Erythroblast (primary cell): ENCODE measurements at regions not wholly inside any gene's neighbourhood (a gene's known extent, or its start where the extent isn't known, plus 50 kb on each side); places are given as distances from the start of the nearest gene placed in this dataset.
A peak's percentile ranks its signal among the peaks of the same experiment; 100 is the strongest.

ENCODE experiments used
- DNase-seq, 2 experiments: peaks; one replicate each; lab custom pipeline; 2025; lab: John Stamatoyannopoulos, UW
- GATA1 ChIP-seq: IDR thresholded peaks from 2 replicates; pipeline ENCODE4 v1.6.1; 2011; ENCODE audit warnings: low read depth, mild to moderate bottlenecking, control low read depth, low read length, moderate library complexity
- POLR2A ChIP-seq: IDR thresholded peaks from 2 replicates; pipeline ENCODE4 v1.6.1; 2011; ENCODE audit warnings: mild to moderate bottlenecking, low read length

DNA sequence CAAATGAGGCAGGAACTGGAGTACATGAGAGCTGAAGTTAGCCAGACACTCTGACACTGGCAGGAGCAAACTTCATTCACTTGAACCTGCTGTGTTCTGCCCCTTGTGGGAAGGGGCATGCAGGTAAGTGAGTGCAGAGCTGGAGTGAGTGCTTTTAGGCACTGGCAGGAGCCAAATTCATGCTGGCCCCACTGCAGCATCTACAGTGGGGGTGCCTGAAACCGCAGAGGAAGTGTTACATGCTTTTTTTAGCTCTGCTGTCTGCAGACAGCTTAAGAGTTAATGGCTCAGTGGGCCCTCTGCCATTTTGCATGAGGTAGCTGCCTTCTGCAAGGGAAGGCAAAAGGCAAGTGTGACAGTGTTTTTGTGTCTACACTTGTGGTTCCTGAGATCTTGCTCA, 167.9 kb upstream of the SYNCRIP start:
- no peak for DNase-seq
- TF ChIP-seq GATA1 = no peak
- TF ChIP-seq POLR2A = no peak

DNA sequence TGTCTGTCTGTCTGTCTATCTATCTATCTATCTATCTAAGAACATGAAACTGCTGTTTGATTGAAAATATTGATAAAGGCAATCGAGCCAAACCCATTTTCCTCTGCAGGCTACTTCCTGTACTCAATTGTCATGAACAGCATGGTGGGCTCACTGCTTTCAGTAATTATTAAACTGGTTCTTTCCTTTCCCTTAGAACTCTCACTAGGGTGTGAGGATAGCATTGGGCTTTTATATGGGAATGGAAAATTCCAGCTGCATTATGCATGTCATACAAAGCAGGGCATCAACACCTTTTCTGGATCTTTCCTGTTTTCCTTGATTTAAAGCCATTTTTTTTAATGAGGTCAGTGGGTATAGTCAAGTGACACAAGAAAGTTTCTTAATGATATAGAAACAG, 161.0 kb upstream of the SYNCRIP start:
- no peak for DNase-seq
- TF ChIP-seq GATA1 (no peak), POLR2A (no peak)

DNA sequence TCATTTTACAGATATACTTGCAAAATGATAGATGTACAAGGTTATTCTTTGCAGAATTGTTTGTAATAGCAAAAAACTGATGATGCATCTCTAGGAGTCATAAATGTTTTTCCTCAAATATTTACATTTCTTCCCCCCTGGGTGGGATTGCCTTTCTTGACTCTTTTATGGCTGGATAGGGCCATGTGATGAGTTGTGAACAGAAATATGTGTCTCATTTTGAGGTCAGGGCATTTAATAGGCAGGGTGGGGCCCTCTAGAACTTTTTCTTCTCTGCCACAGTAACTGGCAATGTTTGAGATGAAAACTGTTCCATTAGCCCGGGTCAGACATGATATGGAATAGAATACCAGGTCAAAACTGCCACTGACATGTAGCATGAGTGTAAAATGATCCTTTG, 159.5 kb upstream of the SYNCRIP start:
- TF ChIP-seq POLR2A = no peak
- no peak for TF ChIP-seq GATA1

DNA sequence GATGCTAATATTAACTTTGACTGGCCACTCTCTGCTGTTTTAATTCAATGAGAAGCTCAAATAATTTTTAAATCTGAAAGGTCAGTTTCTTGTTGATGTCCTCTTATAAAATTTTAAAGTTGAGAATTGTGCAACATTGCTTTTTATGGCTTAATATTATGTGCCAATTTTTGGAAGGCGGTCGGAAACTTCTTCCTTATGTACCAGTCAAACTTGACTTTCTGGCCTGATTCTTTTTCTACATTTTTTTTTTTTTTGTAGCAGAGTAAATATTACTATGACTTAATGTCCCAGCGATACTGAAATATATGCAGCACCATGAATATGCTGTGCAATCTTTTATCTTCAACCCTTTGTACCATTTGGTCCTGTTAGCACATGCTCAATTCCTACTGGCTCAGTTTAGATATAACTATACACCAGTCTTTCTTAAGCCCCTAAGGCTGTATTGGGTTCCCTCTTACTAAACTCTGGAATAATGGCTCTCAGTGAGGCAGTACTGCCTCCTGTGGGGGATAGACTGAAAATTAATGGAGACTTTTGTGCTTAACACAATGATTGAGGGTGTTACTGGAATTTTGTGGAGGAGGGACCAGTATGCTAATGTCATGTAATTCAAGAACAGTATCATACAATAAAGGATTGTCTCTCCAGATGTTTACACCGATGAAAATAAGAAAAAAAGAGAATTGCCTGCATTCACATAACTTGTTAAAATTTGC, 156.4 kb upstream of the SYNCRIP start:
- no peak for TF ChIP-seq GATA1
- TF ChIP-seq POLR2A = no peak
- DNase-seq = no peak

More for the DNA sequence above, 159.5 kb upstream of the SYNCRIP start:
- DNase-seq = no peak

DNA sequence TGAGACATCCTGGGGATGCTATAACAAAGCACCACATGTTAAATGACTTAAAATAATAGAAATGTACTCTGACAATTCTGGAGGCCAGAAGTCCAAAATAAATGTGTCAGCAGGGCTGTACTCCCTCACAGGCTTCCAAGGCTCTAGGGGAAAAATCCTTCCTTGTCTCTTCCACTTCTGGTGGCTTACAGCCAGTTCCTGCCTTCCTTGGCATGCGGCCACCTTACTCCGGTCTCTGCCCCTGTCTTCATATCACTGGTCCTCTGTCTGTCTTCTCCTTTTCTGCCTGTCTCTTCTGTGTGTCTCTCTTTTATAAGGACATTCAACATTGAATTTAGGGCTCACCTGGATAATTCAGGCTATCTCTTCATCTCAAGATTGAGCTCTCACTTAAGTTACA, 155.3 kb upstream of the SYNCRIP start:
- TF ChIP-seq GATA1 = no peak
- TF ChIP-seq POLR2A = no peak
- no peak for DNase-seq

DNA sequence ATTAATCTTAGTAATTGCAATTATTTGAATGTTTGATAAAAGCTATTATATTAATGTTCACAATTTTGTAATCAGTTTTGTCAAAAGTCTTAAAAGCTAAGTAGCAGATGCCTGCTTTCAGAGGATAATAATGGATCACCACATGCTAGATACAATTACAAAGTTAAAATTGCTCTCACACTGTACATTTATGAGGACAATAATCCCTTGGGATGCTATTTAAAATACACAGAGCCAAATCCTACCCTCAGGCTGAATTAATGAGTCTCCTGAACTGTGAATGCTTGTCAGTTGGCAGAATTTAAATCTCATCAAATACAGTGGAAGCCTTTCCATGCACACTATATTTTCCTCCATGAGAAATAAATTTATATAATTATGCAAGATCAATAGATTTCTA, 153.3 kb upstream of the SYNCRIP start:
- no peak for TF ChIP-seq POLR2A
- TF ChIP-seq GATA1 = no peak
- DNase-seq = no peak

DNA sequence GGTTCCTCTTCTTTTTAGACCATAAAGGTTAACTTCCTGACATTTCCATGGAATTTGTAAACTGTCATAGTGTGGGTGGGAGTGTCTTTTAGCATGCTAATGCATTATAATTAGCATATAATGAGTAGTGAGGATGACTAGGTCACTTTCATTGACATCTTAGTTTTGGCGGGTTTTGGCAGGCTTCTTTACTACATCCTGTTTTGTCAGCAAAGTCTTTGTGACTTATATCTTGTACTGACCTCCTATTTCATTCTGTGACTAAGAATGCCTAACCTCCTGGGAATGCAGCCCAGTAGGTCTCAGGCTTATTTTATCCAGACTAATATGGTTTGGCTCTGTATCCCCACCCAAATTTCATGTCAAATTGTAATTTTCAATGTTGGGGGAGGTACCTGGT, 149.6 kb upstream of the SYNCRIP start:
- DNase-seq = no peak
- TF ChIP-seq POLR2A = no peak

DNA sequence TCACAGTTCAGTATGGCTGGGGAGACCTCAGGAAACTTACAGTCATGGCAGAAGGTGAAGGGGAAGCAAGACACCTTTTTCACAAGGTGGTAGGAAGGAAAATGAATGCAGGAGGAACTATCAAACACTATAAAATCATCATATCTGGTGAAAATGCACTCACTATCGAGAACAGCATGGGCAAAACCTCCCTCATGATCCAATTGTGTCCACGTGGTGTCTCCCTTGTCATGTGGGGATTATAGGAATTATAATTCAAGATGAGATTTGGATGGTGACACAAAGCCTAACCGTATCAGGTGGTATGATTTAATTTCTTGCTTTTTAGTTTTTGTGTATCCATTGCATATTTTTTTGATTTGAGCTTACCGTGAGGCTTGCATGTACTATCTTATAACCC, 133.2 kb upstream of the SYNCRIP start:
- no peak for TF ChIP-seq GATA1
- no peak for TF ChIP-seq POLR2A

DNA sequence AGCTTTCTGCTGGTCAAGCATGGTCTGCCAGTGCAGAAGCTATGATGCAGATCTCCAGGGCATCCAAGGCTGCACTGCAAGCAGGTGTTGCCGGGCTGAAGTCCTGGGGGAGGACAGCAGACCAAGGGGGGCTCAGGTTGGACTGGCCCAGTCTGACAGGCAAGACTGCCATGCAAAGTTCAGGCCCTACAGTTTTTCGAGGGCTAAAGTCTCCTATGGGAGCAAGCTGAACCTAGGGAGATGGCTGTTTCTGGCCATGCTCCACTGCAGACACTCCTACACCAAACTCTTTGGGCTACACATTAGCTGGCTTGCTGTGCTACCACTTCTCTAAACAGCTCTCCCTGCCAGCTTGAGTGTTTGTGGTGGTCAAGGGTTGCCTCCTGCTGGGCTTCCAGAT, 130.0 kb upstream of the SYNCRIP start:
- DNase-seq = no peak
- TF ChIP-seq POLR2A (no peak), GATA1 (no peak)

More for the DNA sequence above, 133.2 kb upstream of the SYNCRIP start:
- no peak for DNase-seq

DNA sequence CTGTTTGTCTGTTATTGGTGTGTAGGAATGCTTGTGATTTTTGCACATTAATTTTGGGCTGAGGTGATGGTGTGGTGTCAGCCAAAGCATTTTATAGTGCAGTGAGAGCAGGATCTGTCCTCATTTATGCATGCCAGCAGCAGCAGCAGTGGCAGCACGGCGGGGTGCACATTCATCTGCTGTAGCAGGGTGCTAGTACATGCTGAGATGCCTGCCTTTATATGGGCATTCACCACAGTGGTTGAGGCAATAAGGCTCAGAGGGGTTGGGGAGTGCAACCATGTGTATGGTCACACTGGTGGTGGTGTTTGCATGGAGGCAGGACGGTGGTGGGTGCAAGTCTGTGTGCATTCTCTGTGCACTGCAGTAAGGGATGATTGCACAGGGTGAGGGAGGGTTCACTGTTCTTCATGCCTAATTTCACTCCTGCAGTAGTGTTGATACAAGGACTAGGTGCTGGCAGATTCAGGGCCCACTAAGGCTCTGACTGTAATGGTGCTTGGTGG, 129.3 kb upstream of the SYNCRIP start:
- no peak for DNase-seq
- TF ChIP-seq GATA1 = no peak
- TF ChIP-seq POLR2A = no peak

DNA sequence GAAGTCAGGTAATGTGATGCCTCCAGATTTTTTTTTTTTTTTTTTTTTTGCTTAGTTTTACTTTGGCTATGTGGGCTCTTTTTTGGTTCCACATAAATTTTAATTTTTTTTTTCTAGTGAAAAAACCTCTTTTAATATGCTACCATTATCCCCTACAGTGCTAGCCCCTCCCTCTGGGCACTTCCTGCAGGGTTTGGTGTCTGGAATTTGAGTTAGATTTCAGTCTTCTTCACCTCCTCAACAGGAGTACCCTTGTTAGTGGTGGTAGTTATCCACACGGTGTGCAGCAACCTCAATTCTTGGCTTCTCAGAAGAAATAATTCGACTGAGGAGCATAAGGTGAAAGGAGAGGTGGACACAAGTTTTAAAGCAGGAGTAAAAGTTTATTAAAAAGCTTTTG, 128.8 kb upstream of the SYNCRIP start:
- no peak for DNase-seq
- TF ChIP-seq POLR2A = no peak
- TF ChIP-seq GATA1 = no peak

DNA sequence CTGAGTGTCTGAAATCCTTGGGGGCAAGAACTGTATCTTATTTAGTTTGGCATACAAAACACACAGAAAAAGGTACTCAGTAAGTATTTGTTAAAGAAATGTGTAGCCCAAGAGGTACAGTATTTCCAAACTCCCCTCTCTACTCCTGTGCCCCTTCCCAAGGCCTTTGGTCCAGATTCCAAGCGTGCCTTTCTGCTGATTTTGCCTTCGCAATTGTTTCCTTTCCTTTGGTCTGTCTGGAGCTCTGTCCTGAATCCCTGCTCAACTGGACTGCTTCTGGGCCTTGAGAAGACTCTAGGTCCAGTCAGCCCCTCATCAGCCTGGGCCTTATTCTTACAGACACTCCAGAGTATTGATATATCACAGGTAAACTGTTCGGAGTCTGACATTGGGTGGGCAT, 122.2 kb upstream of the SYNCRIP start:
- no peak for DNase-seq
- TF ChIP-seq POLR2A (no peak), GATA1 (no peak)

DNA sequence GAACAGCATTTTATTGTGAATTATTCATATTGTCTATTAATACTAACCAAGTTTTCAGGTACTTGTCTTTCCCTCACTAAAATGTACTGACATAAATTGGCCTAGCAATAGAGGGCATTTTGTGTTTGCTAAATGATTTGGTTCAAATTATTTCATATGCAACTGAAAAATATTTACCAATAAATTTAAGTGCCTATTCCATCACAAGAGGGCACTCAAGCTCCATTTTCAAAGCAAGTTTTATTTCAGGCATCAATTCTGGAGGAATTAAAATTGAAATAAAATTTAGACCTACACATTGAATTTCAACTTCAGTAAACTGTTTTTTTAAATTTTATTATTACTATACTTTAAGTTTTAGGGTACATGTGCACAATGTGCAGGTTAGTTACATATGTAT, 114.3 kb upstream of the SYNCRIP start:
- DNase-seq = peak; percentile 13 to 41
- TF ChIP-seq POLR2A = no peak
- TF ChIP-seq GATA1 = no peak

DNA sequence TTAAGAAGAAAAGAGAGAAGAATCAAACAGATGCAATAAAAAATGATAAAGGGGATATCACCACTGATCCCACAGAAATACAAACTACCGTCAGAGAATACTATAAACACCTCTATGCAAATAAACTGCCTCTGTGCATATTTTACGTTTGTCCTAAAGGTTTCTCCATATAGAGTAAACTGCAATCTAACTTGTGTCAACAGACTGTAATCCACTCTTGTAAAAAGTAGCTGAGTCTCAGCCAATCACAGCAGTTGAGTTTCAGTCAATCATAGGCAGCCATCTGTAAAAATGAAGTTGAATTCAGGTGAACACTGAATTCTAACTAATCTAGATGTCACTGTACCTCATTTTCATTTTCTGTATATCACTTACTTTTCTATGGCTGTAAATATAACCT, 112.2 kb upstream of the SYNCRIP start:
- DNase-seq = no peak
- TF ChIP-seq POLR2A (no peak), GATA1 (no peak)

DNA sequence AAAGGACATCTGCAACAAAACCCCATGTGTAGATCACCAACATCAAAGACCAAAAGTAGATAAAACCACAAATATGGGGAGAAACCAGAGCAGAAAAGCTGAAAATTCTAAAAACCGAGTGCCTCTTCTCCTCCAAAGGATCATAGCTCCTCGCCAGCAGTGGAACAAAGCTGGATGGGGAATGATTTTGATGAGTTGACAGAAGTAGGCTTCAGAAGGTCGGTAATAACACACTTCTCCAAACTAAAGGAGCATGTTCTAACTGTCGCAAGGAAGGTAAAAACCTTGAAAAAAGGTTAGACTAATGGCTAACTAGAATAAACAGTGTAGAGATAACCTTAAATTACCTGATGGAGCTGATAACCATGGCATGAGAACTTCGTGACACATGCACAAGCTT, 109.9 kb upstream of the SYNCRIP start:
- no peak for DNase-seq
- no peak for TF ChIP-seq GATA1
- TF ChIP-seq POLR2A = no peak
